Putamen (tissue), 1 donor: ENCODE measurements at regions not wholly inside any gene's neighbourhood (a gene's known extent, or its start where the extent isn't known, plus 50 kb on each side); places are given as distances from the start of the nearest gene placed in this dataset.

Experiments used
- DNase-seq: peaks from one replicate; pipeline ENCODE4 v3.0.0-alpha.2; 2016; ENCODE audit warnings: low spot score

- no peak for DNase-seq
Observed at GRCh38 chr4:20302336-20302735, 50.6 kb downstream of the SLIT2 start.

DNA sequence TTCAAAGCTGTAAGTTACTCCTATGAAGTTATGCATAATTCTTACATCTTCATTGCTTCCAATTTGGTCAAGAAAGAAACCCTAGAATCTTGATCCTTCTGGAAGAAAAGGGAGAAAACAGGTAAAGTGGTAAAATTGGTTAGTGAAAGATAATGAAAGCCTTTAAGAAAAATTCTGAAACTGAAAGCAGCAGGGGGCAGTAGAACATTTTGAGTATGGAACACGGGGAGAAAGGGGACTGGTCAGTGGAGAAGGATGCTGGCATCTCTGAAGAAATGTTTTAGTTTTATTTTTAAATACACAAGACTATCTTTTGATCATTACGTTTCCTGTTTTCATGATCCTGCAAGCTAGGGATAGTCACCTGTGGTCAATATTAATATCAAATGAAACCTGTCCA lies 54.3 kb downstream of the SLIT2 start:
- DNase-seq = peak; percentile 70

DNA sequence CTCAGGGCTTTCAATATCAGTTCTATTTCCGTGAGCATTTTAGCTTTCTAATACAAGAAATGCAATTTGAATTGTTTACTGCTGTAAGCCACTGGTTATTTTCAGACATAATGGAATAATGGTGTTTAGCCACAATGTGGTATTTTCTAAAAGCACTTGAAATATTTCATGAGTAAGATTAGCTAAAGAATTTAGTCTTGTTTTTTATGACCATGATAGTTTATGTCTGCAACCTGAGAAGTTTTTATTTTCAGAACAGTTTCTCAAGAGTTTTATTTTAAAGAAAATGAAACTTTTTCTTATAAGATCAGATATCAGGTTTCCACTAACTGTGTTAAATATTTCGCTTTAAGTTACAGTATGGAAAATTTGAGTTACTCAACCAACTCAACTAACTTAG lies 60.2 kb downstream of the SLIT2 start:
- DNase-seq = no peak

GRCh38 chr4:20313237-20314030 lies 61.7 kb downstream of the SLIT2 start:
- no peak for DNase-seq

DNA sequence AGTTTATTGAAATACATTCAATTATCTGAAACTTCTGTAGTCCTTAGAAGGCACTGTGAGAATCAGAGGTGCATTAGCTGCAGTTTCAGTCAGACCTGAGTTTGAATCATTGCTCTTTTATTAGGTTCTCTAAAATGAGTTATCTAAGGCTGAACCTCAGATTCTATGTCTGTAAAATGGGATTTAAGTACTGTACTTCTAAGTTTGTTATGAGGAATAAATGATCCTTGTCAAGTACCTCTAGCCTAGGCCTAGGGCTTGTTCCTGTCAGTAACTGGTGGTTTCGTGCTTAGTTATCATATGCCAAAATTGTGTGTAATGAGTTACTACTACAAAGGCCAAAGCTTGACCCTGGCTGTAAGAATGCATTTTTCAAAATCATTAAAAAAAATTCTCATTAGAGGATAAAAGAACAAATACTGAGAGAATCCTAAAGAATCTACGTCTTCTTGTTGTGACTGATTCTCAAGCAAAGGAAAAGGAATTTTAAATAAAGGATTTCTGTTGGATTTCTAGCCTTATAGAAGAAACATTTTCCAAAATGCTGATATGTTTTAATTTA lies 65.8 kb downstream of the SLIT2 start:
- no peak for DNase-seq

DNA sequence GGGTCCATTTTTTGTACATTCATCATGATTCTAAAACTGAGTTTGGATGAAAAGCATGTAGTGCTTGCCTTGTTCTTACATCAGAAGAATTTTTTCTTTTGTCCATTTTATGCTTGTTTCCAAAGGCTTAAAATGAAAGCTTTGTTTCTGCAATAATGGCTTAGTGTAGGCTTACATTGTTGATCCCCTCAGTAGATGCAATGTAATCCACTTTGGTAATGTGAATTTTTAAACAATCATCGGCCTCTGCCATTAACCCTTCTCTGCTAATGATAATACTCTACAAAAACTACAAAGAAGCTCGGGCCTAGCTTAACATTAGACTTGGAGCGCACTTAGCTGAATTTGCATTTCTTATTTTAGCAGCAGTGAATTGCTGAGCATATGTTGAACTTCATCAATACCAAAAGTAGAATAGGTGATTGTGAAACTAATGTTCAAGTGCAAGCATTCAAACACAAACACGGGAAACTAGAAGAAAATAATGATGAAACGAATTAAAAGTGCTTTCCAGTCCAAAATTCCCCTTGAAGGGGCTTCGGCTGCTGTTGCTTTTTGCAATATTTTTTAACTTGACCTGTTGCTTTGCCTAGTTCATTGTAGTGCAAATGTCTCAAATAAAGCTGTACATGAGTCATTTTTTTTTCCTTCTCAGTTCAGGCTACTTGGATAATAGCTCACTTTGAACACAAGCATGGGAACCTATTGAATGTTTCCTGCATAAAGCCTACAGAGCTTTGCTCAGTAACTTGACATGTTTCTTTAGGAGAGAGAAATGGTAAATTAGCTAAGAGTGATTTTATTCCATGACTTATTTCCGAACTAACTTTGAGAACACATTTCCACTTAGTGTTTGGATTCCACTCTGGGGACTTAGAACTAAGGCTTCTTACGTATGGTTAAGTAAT lies 66.5 kb downstream of the SLIT2 start:
- peak; percentile 86 for DNase-seq

- no peak for DNase-seq
Observed at GRCh38 chr4:20318909-20319277, 67.2 kb downstream of the SLIT2 start.

DNA sequence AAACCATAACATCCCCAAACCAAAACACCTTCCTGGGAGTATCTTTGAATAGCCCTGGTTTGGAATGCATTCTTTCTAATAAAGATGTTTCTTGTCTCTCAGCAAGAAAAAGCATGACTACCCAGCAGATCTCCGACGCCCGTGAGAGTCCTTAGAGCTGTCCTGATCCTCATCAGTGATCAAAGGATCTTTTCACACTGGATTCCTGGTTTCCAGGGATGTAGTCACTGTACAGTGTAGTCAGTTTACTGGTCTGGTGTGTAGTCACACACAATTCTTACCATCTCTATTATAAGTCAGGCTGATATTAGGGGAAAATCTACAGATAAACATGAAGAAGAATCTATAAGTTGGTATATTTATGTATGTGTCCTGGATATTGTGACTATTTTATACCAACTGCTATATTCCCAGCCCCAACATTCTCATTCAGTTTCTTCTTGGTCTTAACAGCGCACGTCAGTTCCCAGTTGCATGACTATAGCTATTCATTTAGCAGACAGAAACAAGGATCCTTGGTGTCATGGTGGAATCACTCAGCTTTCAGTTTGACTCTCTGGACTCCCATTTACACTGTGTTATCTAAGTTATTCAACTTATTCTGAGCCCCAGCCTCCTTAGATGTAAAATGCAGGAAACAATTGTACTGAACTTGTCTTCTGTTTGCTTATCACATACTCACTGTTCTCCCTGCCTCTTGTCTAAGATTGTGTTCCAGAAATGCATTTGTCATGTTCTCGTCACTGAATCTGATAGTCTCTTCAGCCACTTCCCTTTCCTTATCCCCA lies 68.3 kb downstream of the SLIT2 start:
- no peak for DNase-seq

GRCh38 chr4:20323991-20324390 lies 72.3 kb downstream of the SLIT2 start:
- DNase-seq = no peak

DNA sequence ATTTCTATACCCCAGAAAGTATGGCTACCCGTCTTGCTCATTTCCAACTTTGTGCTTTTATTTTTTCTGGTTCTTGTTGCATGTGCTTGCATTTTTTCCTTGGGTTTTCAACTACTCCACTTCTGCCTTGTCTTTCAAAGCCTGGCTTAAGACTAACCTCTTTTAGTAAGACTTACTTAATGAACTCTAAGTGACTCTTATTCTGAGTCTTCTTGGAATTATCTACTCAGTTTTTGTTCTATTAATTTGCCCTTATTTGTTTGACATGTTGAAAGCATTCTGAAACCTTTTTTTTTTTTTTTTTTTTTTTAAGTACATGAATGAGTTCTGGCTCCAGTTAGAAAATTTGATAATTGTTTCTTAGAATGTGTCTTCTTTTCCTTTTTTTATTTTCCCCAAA lies 74.8 kb downstream of the SLIT2 start:
- DNase-seq = no peak

GRCh38 chr4:20326977-20327376 lies 75.3 kb downstream of the SLIT2 start:
- no peak for DNase-seq

DNA sequence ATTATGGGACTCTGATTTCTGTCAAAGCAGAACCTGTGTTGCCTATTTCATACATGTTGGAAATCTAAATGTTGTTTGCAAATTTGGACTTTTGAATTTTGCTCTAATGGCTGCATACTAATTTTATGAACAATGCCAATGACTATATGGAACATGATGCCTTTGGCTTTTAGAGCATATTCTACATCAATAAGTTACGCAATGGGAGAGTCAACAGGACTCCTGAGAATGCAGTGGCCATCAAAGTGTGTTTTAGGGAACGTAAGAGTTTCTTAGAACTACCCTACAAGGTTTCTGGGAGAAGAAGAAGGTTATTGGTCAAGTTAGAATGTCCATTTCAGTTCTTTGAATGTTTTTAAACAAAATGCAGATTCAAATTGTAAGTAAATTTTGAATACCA lies 76.1 kb downstream of the SLIT2 start:
- DNase-seq = no peak

- no peak for DNase-seq
Observed at GRCh38 chr4:20331642-20332041, 79.9 kb downstream of the SLIT2 start.

DNA sequence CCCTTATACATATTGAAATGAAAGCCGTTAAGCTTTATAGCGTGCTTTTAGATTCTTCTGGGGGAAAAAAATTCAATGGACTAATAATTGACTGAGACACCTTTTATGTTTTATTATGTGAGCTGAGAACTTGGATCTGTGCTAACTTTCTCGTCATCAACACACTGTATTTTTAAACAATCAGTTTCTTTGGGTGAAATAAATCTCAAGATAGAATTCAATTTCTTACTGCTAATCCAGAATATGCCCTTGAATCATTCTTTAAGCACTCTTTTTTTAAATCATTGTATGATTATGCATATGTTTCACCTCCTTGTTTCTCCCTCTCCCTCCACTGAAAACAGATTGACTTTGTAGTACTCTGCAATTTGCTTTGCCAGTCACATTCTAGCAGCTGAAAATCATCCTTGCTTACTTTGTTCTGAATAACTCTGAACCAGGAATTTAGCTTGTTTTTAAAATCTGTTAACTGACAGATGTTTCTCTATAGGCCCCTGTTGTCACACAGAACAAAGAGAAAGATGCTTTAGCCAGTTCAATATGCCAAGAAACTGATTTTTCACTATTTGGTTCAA lies 81.5 kb downstream of the SLIT2 start:
- DNase-seq = no peak

DNA sequence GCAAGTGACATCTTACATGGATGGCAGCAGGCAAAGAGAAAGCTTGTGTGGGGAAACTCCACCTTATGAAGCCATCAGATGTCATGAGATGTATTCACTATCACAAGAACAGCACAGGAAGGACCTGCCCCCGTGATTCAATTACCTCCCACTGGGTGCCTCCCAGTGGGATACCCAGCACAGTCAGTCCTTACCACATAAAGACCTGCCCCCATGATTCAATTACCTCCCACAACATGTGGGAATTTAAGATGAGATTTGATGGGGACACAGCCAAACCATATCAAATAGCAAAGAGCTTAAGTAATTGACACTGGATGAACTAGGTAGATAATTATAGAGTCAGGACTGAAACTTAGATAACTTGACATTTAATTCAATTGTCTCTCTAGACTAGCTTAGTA lies 85.6 kb downstream of the SLIT2 start:
- peak; percentile 58 for DNase-seq

- no peak for DNase-seq
Observed at GRCh38 chr4:20338841-20339240, 87.1 kb downstream of the SLIT2 start.

- no peak for DNase-seq
Observed at GRCh38 chr4:20341134-20341738, 89.5 kb downstream of the SLIT2 start.

DNA sequence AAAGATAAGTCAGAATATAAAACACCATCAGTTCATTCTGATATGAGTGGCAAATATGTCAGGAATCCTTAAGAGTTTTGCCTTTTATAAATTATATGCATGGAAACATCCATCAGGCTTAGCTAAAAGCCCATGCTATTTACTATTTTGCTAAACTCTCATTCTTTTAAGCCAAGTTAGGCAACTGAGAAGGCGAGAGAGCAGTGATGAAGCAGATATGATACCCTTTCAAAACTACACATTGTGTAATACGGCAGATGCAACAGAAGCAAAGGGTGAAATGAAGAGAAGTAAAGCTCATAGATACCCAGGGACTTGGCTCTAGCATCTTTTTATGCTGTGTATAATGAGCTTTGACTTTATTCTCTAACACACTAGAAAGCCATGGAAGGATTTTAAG lies 95.8 kb downstream of the SLIT2 start:
- no peak for DNase-seq

- no peak for DNase-seq
Observed at GRCh38 chr4:20348411-20348810, 96.7 kb downstream of the SLIT2 start.

DNA sequence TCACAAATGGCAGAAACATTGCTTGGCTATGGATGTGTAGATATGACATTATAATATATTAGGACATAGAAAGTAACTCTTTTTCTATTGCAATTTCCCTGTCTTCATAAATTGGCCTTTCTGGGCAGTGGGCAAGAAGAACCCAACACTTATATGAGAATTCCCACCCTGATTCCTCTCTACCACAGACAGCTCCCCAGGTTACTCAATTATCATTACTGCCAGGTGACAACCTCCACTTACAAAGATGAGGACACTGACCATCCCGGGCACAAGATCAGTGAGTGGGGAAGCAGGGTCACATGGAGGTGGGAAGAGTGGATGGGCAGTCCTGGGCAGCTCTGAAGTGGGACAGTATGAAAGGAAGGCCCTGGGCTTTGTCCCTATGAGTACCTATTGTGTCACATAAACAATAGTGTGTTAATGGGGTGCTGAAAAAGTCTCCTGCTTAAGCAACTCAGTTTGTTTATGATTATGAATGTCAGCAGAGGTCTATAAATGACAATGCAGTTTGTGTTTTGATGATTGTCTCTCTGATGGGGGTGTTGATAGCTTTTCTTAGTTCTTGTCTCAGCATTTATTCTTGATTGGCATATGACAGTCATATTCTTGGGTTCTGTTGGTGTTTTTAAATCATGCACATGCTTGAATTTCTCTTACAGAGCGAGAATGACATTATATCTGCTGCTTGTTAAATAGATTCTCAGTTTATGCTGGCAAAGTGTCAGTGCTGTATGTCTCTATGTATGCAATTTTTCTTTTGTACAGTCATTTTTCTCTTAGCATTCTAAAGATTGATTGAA lies 99.9 kb downstream of the SLIT2 start:
- DNase-seq = no peak

GRCh38 chr4:20352163-20352431 lies 100.4 kb downstream of the SLIT2 start:
- no peak for DNase-seq
